ENCODE measurements at regions not wholly inside any gene's neighbourhood (a gene's known extent, or its start where the extent isn't known, plus 50 kb on each side); places are given as distances from the start of the nearest gene placed in this dataset.

DNA sequence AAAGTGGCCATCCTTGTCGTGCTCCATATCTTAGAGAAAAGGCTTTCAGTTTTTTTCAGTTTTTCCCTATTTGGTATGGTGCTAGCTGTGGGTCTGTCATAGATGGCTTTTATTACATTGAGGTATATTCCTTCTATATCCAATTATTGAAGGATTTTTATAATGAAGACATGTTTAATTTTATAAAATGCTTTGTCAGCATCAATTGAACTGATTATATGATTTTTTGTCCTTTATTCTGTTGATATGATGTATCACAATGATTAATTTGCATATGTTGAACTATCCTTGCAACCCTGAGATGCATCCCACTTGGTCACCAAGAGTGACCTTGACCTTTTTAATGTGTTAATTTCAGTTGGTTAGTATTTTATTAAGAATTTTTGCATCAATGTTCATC lies 55.1 kb upstream of the VGLL2 start:
- TF ChIP-seq POLR2AphosphoS5 (IDR thresholded peaks at IDR 0.05; ENCODE audit: low read depth, low read length) (no peak), POLR2A (IDR thresholded peaks at IDR 0.05; ENCODE audit: low read depth, low read length) (no peak)

Measured in GM12891 (cell line).